GM23338 (cell line): ENCODE measurements at regions not wholly inside any gene's neighbourhood (a gene's known extent, or its start where the extent isn't known, plus 50 kb on each side); places are given as distances from the start of the nearest gene placed in this dataset.

ENCODE experiments used
- ATAC-seq: fragments of 200-7000 bp; cut with Tn5 transposase; 3 replicates; pipeline ENCODE4 v1.9.1; 2020
- DNase-seq: peaks from one replicate; pipeline ENCODE4 v3.0.0-alpha.2; 2015; ENCODE audit warnings: low spot score
- H2AFZ ChIP-seq: fragments of 200-600 bp; sonication (generic); 2 replicates; pipeline ENCODE4 v1.8.0; 2016; ENCODE audit warnings: antibody characterized with exemption, mild to moderate bottlenecking, moderate library complexity
- H3F3A ChIP-seq: fragments of 200-600 bp; sonication (generic); replicated peaks from 2 replicates; pipeline ENCODE4 v1.8.0; 2017; ENCODE audit warnings: antibody characterized with exemption, mixed run types, low read depth
- H3K27ac ChIP-seq: fragments of 200-600 bp; sonication (generic); 2 replicates; pipeline ENCODE4 v1.6.1; 2016; ENCODE audit warnings: low read depth
- H3K27me3 ChIP-seq: fragments of 200-600 bp; sonication (generic); 2 replicates; pipeline ENCODE4 v1.8.0; 2016; ENCODE audit warnings: mild to moderate bottlenecking, mixed run types, moderate library complexity; ENCODE audit not compliant: insufficient read depth
- H3K36me3 ChIP-seq: fragments of 200-600 bp; sonication (generic); 2 replicates; pipeline ENCODE4 v1.8.0; 2016; ENCODE audit warnings: mild to moderate bottlenecking; ENCODE audit not compliant: insufficient read depth
- H3K4me1 ChIP-seq: fragments of 200-600 bp; sonication (generic); 2 replicates; pipeline ENCODE4 v1.8.0; 2016; ENCODE audit warnings: mild to moderate bottlenecking, moderate library complexity; ENCODE audit not compliant: insufficient read depth
- H3K4me2 ChIP-seq: fragments of 200-600 bp; sonication (generic); 2 replicates; pipeline ENCODE4 v1.7.1; 2017; ENCODE audit warnings: mixed run types
- H3K4me3 ChIP-seq: fragments of 200-600 bp; sonication (generic); 2 replicates; pipeline ENCODE4 v1.6.1; 2016; ENCODE audit warnings: mixed run types
- H3K79me2 ChIP-seq: fragments of 200-600 bp; sonication (generic); replicated peaks from 2 replicates; pipeline ENCODE4 v1.8.0; 2017; ENCODE audit warnings: mild to moderate bottlenecking; ENCODE audit not compliant: insufficient read depth
- H3K9me2 ChIP-seq: fragments of 200-600 bp; sonication (generic); 2 replicates; pipeline ENCODE4 v1.8.0; 2017; ENCODE audit not compliant: insufficient read depth
- H4K20me1 ChIP-seq: fragments of 200-600 bp; sonication (generic); replicated peaks from 2 replicates; pipeline ENCODE4 v1.8.0; 2017; ENCODE audit warnings: mild to moderate bottlenecking; ENCODE audit not compliant: insufficient read depth
- H3K27ac Mint-ChIP-seq: 2 replicates; pipeline ENCODE4 v1.8.0; 2020; ENCODE audit warnings: inconsistent platforms, mild to moderate bottlenecking, moderate library complexity, mixed read lengths
- H3K27me3 Mint-ChIP-seq: 3 replicates; pipeline ENCODE4 v1.8.0; 2022; ENCODE audit warnings: low read depth, mild to moderate bottlenecking, moderate library complexity, mixed read lengths, inconsistent platforms; ENCODE audit not compliant: insufficient read depth, poor library complexity
- H3K36me3 Mint-ChIP-seq: 3 replicates; pipeline ENCODE4 v1.8.0; 2021; ENCODE audit warnings: low read depth, mild to moderate bottlenecking, inconsistent platforms, moderate library complexity, mixed read lengths
- H3K4me1 Mint-ChIP-seq: 3 replicates; pipeline ENCODE4 v1.8.0; 2020; ENCODE audit warnings: mild to moderate bottlenecking, inconsistent platforms, mixed read lengths
- H3K4me3 Mint-ChIP-seq: 3 replicates; pipeline ENCODE4 v1.8.0; 2021; ENCODE audit warnings: moderate library complexity, mild to moderate bottlenecking, inconsistent platforms, mixed read lengths
- H3K9me3 Mint-ChIP-seq: 3 replicates; pipeline ENCODE4 v1.8.0; 2020; ENCODE audit warnings: moderate library complexity, mild to moderate bottlenecking, inconsistent platforms, mixed read lengths
- CREB1 ChIP-seq: fragments of 250-450 bp; sonication (Bioruptor Pico); IDR thresholded peaks from 2 replicates; pipeline ENCODE4 v1.5.0; 2020; ENCODE audit warnings: low read depth, mild to moderate bottlenecking, moderate library complexity
- CTCF ChIP-seq, 2 experiments: fragments of 200-600 bp in 1 of 2; sonication (generic) in 1 of 2; conservative IDR thresholded peaks; 2 replicates each; pipeline versions ENCODE4 v1.5.1 to v1.6.1; 2016 to 2017; ENCODE audit warnings: antibody characterized with exemption in 2 of 2, low read depth in 2 of 2, mild to moderate bottlenecking in 2 of 2, moderate library complexity in 1 of 2
- EZH2 ChIP-seq: fragments of 200-600 bp; sonication (generic); IDR thresholded peaks from one replicate; pipeline ENCODE4 v1.8.0; 2017; ENCODE audit warnings: antibody characterized with exemption, mild to moderate bottlenecking, low read depth; ENCODE audit not compliant: unreplicated experiment
- EZH2phosphoT487 ChIP-seq: fragments of 200-600 bp; sonication (generic); IDR thresholded peaks from one replicate; pipeline ENCODE4 v1.8.1; 2018; ENCODE audit warnings: antibody characterized with exemption; ENCODE audit not compliant: unreplicated experiment
- JUNB ChIP-seq: IDR thresholded peaks from one replicate; pipeline ENCODE4 v1.6.1; 2016; ENCODE audit warnings: antibody characterized with exemption; ENCODE audit not compliant: unreplicated experiment
- NANOG ChIP-seq: IDR thresholded peaks from 2 replicates; pipeline ENCODE4 v1.6.1; 2016; ENCODE audit warnings: antibody characterized with exemption, borderline replicate concordance
- POLR2AphosphoS5 ChIP-seq: IDR thresholded peaks from 2 replicates; pipeline ENCODE4 v1.6.1; 2016; ENCODE audit warnings: antibody characterized with exemption, low read depth
- REST ChIP-seq: IDR thresholded peaks from one replicate; pipeline ENCODE4 v1.6.1; 2018; ENCODE audit warnings: antibody characterized with exemption; ENCODE audit not compliant: unreplicated experiment
- STAT1 ChIP-seq: IDR thresholded peaks from one replicate; pipeline ENCODE4 v1.6.1; 2016; ENCODE audit warnings: antibody characterized with exemption; ENCODE audit not compliant: unreplicated experiment
- ZNF114 ChIP-seq: fragments of 250-450 bp; sonication (Bioruptor Pico); IDR thresholded peaks from 2 replicates; pipeline ENCODE4 v1.5.0; 2020; ENCODE audit warnings: mild to moderate bottlenecking, moderate library complexity
- ZNF331 ChIP-seq: fragments of 250-450 bp; sonication (Bioruptor Pico); IDR thresholded peaks from 2 replicates; pipeline ENCODE4 v1.5.0; 2020; ENCODE audit warnings: low read depth, mild to moderate bottlenecking, moderate library complexity
- ZNF462 ChIP-seq: fragments of 250-450 bp; sonication (Bioruptor Pico); IDR thresholded peaks from 2 replicates; pipeline ENCODE4 v1.5.0; 2020; ENCODE audit warnings: mild to moderate bottlenecking, moderate library complexity

GRCh38 chr1:98068016-98068415 lies 147.2 kb upstream of the DPYD start (continued):
- TF ChIP-seq ZNF462 (CRISPR knock-in tag) (no peak), NANOG (no peak), STAT1 (no peak), EZH2 (no peak), POLR2AphosphoS5 (no peak), CREB1 (CRISPR knock-in tag) (no peak), CTCF (conservative IDR thresholded peaks at IDR 0.05; ENCODE audit: low read depth in 2 of 2) (no peak)

- peaks cover 11% of the 10 kb centered on the region; the same call in 2 of the 3 replicates for H3K4me1 Mint-ChIP-seq
- no peak for ATAC-seq
- H2AFZ ChIP-seq, result no peak overlapping the region
- TF ChIP-seq ZNF114 (CRISPR knock-in tag) (no peak), JUNB (no peak), EZH2phosphoT487 (no peak), ZNF331 (no peak), CTCF (conservative IDR thresholded peaks at IDR 0.05; ENCODE audit: low read depth in 2 of 2) (no peak), POLR2AphosphoS5 (no peak), REST (no peak), NANOG (no peak)
Observed at GRCh38 chr1:98066911-98067310, 146.1 kb upstream of the DPYD start.

More at GRCh38 chr1:98066911-98067310, 146.1 kb upstream of the DPYD start:
- H3K79me2 ChIP-seq, result no peaks in the 10 kb centered on the region
- Mint-ChIP-seq H3K9me3 (no peaks in the 10 kb centered on the region), H3K27me3 (no peaks in the 10 kb centered on the region), H3K27ac (no peak overlapping the region), H3K36me3 (no peaks in the 10 kb centered on the region), H3K4me3 (no peak overlapping the region)
- no peaks in the 10 kb centered on the region for H3K27me3 ChIP-seq
- H3K4me2 ChIP-seq, result no peak overlapping the region
- no peaks in the 10 kb centered on the region for H3K36me3 ChIP-seq
- H3K4me1 ChIP-seq, result peaks cover 5% of the 10 kb centered on the region; the same call in 1 of the 2 replicates
- H4K20me1 ChIP-seq, result no peaks in the 10 kb centered on the region
- no peak overlapping the region for H3K4me3 ChIP-seq
- no peak overlapping the region for H3K27ac ChIP-seq
- H3K9me2 ChIP-seq, result no peaks in the 10 kb centered on the region
- no peak for DNase-seq
- H3F3A ChIP-seq, result no peaks in the 10 kb centered on the region
